ENCODE measurements at regions not wholly inside any gene's neighbourhood (a gene's known extent, or its start where the extent isn't known, plus 50 kb on each side); places are given as distances from the start of the nearest gene placed in this dataset.

GRCh38 chr1:114342376-114342775 is 168.6 kb downstream of the TRIM33 start:
- no peak for DNase-seq

DNA sequence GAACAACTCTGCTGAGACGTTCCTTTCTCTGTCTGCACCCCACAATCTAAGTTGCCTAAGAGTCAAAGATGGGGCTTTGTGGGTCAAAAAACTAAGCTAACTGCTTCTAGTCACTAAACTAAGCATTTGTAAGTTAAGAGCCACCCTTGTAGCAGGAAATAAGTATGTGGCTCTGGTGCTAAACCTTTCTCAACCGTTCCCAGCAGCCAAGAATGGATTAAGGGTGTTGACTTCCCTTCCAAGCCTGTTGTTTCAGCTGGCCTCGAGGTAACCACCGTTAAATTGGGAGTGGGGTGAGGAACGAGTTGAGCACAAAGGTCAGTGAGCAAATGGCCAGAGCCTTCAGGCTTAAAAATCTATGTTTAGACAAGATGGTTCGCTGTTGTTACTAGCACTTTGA is 169.1 kb downstream of the TRIM33 start:
- no peak for DNase-seq

GRCh38 chr1:114341299-114341698 is 169.7 kb downstream of the TRIM33 start:
- no peak for DNase-seq

DNA sequence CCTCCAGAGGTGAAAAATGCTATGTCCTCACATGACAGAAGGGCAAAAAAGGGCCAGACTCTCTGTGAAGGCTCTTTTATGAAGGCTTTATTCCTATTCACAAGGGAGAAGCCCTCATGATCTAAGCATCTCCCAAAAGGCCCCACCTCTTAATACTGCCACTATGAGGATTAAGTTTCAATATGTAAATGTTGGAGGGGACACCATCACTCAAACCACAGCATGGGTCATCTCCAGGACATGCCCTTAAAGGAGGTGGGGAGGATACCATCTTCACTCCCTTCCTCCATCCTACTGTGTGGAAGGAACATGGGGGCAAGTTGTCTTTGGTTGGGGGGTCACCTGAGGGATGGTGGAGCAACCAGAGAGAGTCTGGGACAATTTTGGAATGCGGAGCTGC is 170.1 kb downstream of the TRIM33 start:
- no peak for DNase-seq

DNA sequence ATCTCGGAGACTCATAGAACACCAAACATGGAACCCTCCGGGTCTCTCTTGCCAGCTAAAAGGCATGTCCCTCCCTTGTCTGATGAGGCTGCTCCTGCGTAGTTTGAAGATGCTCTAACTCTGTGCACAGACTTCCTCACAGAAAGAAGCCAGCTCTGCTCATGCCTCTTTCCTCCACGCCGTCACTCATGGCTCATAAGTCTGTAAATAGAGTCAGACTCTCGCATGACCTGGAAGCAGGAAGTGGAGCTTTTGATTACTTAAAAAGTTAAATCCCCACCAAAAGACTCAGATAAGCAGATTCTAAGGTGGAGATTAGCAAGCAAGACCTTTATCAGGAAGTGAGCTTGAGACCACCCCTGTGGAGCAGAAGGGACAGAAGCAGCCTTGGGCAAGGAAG is 171.6 kb downstream of the TRIM33 start:
- no peak for DNase-seq

DNA sequence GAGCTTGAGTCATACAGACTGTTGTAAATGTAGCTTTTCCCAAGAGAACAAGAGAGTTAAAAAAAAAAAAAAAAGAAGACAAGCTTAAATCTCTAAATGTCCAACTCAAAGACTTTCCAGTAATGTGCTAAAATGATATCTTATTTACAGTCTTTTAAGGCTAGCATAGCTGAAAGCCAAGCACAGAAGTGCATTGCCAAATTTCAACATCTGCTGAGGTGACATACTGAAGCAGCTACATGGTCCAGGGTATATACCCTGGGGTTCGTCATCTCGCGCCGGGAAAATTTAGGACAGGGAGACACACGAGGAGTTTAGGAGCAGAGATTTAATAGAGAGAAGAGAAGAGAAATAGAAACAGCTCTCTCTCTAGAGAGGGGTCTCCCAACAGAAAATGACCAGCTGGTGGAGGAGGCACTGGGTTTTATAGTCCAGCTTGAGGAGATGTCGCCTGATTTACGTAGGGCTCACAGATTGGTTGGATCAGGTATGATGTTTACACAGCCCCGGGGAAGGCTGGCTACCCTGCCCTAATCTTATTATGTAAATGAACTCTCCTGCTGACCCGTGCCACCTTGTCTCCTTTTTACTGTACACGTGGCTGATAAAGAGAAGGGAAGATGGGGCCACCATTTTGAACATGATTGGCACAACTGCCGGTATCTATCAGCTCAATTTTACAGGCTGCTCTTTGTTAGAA is 172.7 kb downstream of the TRIM33 start:
- DNase-seq = no peak

DNA sequence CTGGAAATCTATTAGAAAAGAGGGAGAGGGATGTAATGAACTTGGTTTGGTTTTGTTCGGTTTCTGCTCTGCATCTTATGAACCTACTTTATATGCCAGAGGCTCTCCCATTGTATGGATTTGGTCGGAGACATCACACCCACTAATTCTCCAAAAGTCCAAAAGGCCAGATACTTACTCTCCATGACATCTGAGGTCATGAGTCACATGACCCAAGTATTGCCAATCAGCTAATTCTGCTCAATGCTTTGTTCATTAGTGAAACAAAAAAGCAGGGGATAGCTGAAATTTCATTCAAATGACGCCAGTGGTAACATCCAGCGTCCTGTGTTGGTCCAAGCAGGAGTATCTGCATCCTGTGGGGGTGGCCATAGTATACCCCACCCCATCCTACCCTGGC is 173.6 kb downstream of the TRIM33 start:
- DNase-seq = no peak

- DNase-seq = no peak
Observed at GRCh38 chr1:114336360-114336759, 174.6 kb downstream of the TRIM33 start.

GRCh38 chr1:114335273-114335672 is 175.7 kb downstream of the TRIM33 start:
- no peak for DNase-seq

DNA sequence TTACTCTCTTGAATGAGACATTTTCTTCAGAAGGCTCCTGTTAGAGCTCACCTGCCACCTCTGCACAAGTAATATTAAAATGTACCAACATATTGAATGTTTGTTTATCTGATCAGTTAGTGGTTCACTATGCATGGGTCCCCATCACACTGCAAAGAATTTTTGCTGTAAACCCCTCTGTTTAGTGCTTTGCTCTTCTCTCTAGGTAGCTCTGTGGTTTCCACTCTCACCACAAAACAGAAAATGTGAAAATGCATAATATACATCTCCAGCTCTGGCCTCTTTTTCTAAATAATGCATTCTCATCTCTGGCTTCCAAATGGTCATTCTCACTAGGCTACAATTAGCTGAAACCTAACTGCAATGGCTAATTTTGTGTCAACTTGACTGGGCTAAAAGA is 176.7 kb downstream of the TRIM33 start:
- DNase-seq = no peak

DNA sequence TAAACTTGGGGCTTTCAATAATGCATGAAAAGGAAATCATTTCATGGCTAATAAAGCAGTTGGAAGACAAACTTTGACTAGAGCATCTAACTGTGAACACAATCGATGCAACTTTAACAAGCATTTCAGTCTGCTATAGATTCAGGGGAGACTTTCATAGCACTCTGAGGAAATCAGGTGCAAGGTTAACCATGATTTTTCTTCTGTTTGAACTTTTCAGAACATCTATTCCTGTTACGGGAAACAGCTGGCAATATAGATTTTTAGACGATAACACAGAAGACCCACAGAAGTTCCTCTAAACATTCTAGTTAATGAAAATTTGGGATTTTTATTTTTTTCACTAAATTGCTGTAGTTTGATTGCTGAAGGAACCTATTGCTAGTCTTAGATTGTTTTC is 177.3 kb downstream of the TRIM33 start:
- DNase-seq = no peak

DNA sequence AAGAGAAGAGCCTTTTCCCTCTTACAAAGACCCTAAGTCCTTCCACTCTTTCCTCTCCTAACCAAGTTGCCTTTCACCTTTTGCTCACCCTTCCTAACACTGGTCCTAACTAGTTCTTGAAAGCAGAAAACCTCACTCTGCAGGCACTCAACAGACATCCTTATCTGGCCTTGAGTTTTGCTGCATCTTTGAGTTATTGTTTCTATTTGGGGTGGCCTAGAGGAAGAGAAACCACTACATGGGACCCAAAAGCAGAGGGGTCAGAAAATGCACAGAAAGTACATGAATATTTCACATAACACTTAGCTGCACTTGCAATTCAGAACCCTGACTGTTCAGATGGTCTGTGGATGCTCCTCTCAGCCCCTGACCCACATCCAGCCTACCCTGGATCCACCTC is 178.3 kb upstream of the SYT6 start:
- no peak for DNase-seq

DNA sequence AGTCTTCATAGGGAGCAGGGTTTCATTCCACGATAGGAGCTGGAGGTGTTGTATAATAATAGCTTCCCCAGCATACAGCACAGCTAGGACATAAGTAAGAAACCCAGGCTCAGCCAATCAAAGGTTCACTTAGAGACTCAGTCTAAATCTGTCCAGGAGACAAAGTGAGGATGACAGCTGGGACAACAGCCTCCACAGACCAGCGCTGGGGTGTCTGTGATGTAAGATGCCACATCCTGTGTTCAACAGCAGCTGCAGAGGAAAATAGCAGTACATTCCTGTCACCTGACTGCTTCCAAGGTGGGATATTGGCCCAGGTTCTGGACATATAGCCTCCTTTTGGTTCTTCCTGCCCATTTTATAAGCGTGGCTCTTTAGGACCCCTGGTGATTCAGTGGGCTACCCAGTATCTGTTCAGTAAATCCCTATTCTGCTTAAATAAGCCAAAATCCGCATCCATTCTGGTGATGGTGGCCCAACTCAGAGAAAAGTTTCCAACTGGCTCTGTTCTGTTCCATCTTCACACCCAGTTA is 176.8 kb upstream of the SYT6 start:
- DNase-seq = no peak

GRCh38 chr1:114328361-114328904 is 174.8 kb upstream of the SYT6 start:
- no peak for DNase-seq

GRCh38 chr1:114324662-114324965 is 170.9 kb upstream of the SYT6 start:
- no peak for DNase-seq

DNA sequence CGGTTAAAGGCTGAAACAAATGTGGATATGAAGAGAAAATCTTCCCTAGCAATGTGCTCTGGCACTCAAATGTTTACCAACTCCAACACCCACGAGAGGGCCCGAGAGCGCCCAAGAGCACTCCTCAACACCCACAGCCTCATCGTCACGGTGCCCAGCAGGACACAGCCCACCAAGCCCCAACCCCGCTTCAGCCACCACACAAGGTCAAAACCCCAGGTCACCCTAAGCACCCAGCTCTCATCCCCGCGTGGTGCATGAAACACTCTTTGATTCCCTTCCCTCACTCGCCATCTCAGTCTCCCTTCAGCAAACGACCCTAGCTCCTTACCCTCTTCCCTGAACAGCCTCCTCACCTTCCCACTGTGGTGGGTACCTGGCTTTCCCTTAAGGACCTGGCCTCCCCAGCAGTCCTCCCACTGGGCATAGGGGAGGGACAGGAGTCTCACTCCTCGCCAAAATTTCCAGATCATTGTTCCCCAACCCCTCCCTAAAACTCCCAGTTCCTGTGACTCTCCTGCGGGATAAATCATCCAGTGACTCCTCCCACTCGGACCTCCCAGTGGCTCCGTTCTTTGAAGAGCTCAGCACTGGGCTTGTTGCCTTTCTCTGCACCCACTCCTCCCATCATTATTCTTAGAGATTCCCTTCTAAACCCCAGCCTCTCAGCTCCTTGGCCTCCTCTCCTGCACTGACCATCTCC is 170.4 kb upstream of the SYT6 start:
- DNase-seq = no peak

GRCh38 chr1:114322734-114323133 is 169.1 kb upstream of the SYT6 start:
- peak in 1 of 3 donors; percentile 46 for DNase-seq

GRCh38 chr1:114322207-114322606 is 168.5 kb upstream of the SYT6 start:
- DNase-seq = no peak

DNA sequence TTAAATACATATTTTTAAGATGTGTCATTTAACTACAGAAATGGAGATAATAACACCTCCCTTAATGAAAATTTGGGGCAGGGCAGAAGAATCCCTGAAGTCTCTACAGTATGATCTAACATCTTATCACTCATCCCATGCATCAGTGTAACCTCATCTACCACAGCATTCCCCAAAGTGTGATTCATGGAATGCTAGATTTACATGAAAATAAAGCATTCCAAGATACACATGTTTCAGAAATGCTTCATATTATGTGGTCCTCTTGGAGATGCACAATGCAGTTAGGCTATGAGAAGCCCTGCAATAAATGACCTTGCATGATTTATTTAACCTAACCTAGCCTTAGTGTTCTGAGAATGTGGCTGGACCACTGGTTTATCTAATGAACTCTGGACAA is 166.9 kb upstream of the SYT6 start:
- DNase-seq = peak in 1 of 3 donors; percentile 87

DNA sequence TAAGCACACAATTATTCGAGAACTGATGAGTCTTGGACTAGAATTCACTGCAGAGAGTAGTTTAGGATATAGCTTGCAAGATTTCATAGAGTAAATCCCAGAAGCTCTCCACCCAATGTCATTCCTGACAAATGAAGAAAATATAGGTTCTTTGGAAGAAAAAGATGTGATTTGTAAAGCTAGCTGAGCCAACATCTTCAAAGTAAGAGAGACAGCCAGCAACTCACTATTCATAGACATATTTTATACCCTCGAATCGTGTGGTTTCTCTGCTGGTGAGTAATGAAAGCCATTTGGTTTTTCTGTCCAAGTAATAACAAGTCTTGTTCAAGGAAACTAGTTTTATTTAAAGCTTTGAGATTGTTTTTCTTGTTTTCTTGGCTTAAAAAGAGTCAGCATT is 165.7 kb upstream of the SYT6 start:
- DNase-seq = peak in 2 of 3 donors; percentile 50 to 65

- DNase-seq = no peak
Observed at GRCh38 chr1:114318961-114319360, 165.3 kb upstream of the SYT6 start.

- no peak for DNase-seq
Observed at GRCh38 chr1:114316204-114316603, 162.5 kb upstream of the SYT6 start.

DNA sequence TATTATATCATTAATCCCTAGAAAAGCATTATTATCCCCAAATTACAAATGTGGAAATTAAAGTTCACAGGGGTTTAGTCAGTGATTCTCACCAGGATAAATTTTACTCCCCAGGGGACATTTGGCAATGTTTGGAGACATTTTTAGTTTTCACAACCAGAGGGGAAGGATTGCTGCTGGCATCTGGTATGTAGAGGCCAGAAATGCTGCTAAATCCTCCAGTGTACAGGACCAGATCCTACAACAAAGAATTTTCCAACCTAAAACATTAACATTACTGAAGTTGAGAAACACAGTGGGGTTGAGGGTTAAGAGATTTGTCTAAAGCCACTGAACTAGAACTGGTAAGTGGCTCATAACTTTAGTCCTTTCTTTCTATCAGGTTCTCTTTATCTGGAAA is 162.0 kb upstream of the SYT6 start:
- DNase-seq = no peak

Measured in muscle of back (tissue), 3 donors.